ENCODE measurements at regions not wholly inside any gene's neighbourhood (a gene's known extent, or its start where the extent isn't known, plus 50 kb on each side); places are given as distances from the start of the nearest gene placed in this dataset.

- no peak for DNase-seq (ENCODE audit: low read depth)
These were observed 67.3 kb upstream of the NUP50 start for GRCh38 chr22:45096256-45096907.

DNA sequence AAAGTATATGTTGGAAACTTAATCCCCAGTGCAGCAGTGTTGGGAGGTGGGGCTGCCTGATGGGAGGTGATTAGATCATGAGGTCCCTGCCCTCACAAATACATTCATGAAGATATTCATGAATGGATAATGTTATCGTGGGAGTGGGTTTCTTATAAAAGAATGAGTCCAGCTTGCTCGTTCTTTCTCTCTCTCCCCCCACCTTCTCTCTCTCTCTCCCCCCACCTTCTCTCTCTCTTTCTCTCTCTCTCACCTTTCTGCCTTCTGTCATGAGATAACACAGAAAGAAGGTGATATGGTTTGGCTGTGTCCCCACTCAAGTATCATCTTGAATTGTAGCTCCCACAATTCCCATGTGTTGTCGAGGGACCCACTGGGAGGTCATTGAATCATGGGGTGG is 66.7 kb upstream of the NUP50 start:
- DNase-seq (ENCODE audit: low read depth) = no peak

DNA sequence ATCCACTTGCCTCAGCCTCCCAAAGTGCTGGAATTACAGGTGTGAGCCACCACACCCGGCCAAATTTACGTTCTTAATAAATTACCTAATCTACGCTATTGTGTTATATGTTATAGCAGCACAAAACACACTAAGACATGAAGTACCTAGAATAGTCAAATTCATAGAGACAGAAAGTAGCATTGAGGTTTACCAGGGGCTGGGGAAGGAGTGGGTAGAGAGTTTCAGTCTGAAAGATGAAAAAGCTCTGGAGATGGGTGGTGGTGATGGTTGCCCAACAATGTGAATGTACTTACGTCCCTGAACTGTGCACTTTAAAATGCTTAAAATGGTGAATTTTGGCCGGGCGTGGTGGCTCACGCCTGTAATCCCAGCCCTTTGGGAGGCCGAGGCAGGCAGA is 65.7 kb upstream of the NUP50 start:
- DNase-seq (ENCODE audit: low read depth) = no peak

DNA sequence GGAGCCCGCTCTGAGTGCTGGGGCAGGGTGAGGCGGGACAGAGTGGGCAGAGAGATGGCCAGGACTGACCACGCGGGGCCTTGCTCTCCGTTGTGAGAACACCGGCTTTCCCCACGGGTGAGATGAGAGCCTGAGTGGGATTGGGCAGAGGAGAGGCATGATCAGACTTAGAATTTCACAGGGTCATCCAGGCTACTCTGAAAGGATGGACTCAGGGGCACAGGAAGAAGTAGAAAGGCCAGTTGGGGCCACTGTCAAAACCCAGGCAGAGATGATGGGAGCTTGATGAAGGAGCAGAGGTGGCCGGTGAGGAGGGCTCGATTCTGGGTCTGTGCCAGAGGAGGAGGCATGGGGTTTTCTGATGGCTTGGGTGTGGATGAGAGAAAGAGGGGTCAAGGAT is 63.8 kb upstream of the NUP50 start:
- DNase-seq (ENCODE audit: low read depth) = no peak

DNA sequence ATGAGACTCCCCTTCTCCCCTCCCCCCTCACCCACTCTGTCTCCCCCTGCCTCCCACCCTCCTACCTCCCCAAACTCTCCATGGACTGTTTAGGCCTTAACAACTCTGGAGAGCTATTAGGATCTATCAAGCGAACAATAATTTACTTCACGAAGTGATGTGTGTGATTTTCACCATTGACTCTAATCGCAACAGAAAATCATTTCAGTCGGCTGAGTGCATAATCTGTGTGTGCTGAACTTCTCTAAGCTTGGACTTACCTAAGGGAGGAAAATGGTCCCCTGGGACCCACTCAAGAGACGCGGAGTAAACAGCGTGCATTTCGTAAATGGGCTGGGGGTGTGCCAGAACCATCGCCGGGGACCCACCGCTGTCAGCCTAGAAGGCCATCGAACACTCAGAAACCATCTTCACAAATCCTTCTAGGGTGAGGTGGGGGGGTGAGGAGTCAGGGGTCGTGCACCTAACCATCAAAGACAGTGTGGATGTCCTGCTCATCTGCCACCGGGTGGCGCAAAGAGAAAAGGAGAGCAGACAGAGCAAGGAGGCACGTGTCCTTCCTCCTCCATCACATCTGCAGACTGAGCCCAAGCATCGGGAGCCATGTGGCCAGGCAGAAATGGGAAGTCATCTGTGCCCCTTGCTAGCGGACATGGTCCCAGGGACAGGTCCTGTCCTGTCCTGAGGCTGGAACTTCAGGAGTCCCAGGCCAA is 62.1 kb upstream of the NUP50 start:
- DNase-seq (ENCODE audit: low read depth) = no peak

DNA sequence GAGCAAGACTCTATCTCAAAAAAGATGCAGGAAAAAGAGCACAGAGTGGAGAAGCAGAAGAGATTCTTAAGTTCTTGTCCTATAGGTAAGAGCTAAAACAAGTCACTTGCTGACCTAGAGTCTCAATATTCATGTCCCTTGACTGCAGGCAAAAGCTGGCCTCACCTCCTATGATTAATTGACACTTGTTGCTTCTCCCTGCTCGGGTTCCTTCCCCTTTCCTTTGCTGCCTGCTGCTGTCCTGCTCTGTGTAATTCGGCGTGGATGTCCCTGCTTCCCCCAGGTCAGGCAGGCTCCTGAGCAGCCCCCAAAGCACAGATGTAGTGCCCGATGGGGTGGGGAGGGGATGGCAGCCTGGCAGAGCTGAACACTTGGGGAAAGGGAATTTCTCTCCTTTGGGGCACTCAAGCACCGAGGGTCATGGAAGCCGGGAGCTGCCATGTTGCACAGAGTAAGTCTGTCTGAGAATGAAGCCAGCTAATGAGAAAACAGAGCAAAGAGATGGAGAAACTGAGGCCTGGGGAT is 60.8 kb upstream of the NUP50 start:
- no peak for DNase-seq (ENCODE audit: low read depth)

- no peak for DNase-seq (ENCODE audit: low read depth)
These were observed 60.0 kb upstream of the NUP50 start for GRCh38 chr22:45103756-45104155.

DNA sequence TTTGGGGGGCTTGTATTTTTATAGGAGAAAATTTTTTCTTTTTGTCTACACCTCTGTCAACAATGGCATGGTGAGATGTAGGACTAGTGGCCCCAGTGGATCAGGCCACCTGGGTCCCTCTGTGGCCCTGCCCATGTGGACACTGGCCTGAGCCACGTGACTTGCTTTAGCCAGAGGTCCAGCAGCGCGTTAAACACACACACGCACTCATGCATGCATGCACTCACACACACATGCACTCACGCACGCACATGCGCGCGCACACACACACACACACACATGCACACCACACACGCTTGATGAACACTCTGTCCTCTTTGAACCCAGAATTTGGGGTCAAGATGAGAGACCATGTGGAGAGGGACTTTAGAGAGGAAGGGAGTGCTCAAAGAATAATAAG is 59.4 kb upstream of the NUP50 start:
- no peak for DNase-seq (ENCODE audit: low read depth)

DNA sequence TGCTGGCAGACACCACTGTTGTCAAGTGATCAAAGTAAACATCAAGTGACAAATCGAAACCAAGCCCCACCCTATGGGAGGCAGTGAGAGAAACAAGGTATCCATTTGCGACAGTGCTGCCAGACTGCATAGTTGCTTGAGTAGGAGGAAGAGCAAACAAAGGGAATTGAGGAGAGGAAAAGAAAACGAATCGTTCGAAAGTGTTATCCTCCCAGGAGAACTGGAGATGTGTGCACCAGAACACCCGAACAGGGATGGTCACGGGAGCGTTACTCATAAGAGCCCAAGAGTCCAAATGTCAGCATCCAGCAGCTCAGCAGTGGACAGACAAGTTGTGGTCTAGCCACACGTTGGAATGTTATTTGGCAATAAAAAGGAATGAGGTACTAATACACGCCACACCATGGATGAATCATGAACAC is 58.4 kb upstream of the NUP50 start:
- DNase-seq (ENCODE audit: low read depth) = no peak

DNA sequence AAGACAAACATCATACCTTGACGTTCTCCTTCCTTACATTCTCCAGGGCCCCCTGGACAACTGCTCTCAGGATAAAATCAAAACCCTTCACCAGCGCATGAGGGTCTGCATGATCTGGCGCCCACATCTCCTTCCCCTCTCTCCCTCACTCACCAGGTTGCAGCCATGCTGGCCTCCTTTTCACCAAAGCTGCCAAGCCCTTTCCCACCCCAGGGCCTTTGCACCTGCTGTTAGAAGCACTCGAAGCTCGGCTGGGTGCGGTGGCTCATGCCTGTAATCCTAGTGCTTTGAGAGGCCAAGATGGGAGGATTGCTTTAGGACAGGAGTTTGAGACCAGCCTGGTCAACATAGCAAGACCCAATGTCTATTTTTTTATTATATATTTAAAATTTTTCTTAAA is 56.1 kb upstream of the NUP50 start:
- DNase-seq (ENCODE audit: low read depth) = no peak

- DNase-seq (ENCODE audit: low read depth) = no peak
These were observed 51.4 kb upstream of the NUP50 start for GRCh38 chr22:45112136-45112879.

Measured in stimulated activated CD8-positive, alpha-beta memory T cell treated with anti-CD3 and anti-CD28 coated beads, Interleukin-12 subunit alpha, Interleukin-12 subunit beta, amount 100 ng/mL, for 4 hours (primary cell).